Mesenchymal stem cell (in vitro differentiated cells and primary cell): ENCODE measurements at regions not wholly inside any gene's neighbourhood (a gene's known extent, or its start where the extent isn't known, plus 50 kb on each side); places are given as distances from the start of the nearest gene placed in this dataset.

Experiments used
- DNase-seq: peaks from one replicate; pipeline ENCODE4 v3.0.0-alpha.2; 2013
- H2AFZ ChIP-seq: one replicate; pipeline ENCODE4 v1.6.1; 2013; ENCODE audit warnings: low read depth, mild to moderate bottlenecking, control low read depth, inconsistent platforms, low read length, moderate library complexity
- H2AK5ac ChIP-seq: 2 replicates; pipeline ENCODE4 v1.6.1; 2013; ENCODE audit warnings: low read length, moderate library complexity, mild to moderate bottlenecking, inconsistent platforms; ENCODE audit not compliant: severe bottlenecking
- H2BK120ac ChIP-seq: one replicate; pipeline ENCODE4 v1.6.1; 2013; ENCODE audit warnings: low read depth, mild to moderate bottlenecking, inconsistent platforms, low read length, moderate library complexity
- H2BK12ac ChIP-seq, 2 experiments: one replicate each; pipeline ENCODE4 v1.6.1; 2013; ENCODE audit warnings: inconsistent platforms in 2 of 2, low read length in 2 of 2, mild to moderate bottlenecking in 2 of 2, moderate library complexity in 2 of 2, control low read depth in 1 of 2
- H2BK15ac ChIP-seq: one replicate; pipeline ENCODE4 v1.6.1; 2013; ENCODE audit warnings: mild to moderate bottlenecking, low read depth, inconsistent platforms; ENCODE audit not compliant: poor library complexity, severe bottlenecking
- H2BK5ac ChIP-seq: 2 replicates; pipeline ENCODE4 v1.6.1; 2013; ENCODE audit warnings: low read depth, mild to moderate bottlenecking, low read length, control low read depth, inconsistent platforms; ENCODE audit not compliant: poor library complexity, severe bottlenecking
- H3K14ac ChIP-seq, 2 experiments: one replicate each; pipeline ENCODE4 v1.6.1; 2013; ENCODE audit warnings: inconsistent platforms in 2 of 2, low read length in 2 of 2, control low read depth in 1 of 2, mild to moderate bottlenecking in 1 of 2, moderate library complexity in 1 of 2
- H3K18ac ChIP-seq, 2 experiments: one replicate each; pipeline ENCODE4 v1.6.1; 2013; ENCODE audit warnings: inconsistent platforms in 2 of 2, low read length in 2 of 2, control low read depth in 1 of 2, low read depth in 1 of 2, mild to moderate bottlenecking in 1 of 2
- H3K23ac ChIP-seq, 2 experiments: one replicate each; pipeline ENCODE4 v1.6.1; 2013; ENCODE audit warnings: inconsistent platforms in 2 of 2, low read length in 2 of 2, mild to moderate bottlenecking in 2 of 2, moderate library complexity in 2 of 2, control low read depth in 1 of 2
- H3K27ac ChIP-seq: 2 replicates; pipeline ENCODE4 v1.5.1; 2013; ENCODE audit warnings: mild to moderate bottlenecking, moderate library complexity, low read length, control low read depth, inconsistent platforms; ENCODE audit not compliant: poor library complexity, severe bottlenecking
- H3K27me3 ChIP-seq, 2 experiments: 2 replicates each; pipeline versions ENCODE4 v1.6.1 to v1.7.0; 2013; ENCODE audit warnings: low read length in 2 of 2, mild to moderate bottlenecking in 2 of 2, moderate library complexity in 2 of 2, control low read depth in 1 of 2, inconsistent platforms in 1 of 2; ENCODE audit not compliant: control insufficient read depth in 1 of 2, insufficient read depth in 1 of 2
- H3K36me3 ChIP-seq, 2 experiments: 2 replicates each; pipeline versions ENCODE4 v1.6.1 to v1.7.0; 2013; ENCODE audit warnings: low read length in 2 of 2, control low read depth in 1 of 2, inconsistent platforms in 1 of 2, low read depth in 1 of 2, mild to moderate bottlenecking in 1 of 2; ENCODE audit not compliant: insufficient read depth in 2 of 2, control insufficient read depth in 1 of 2
- H3K4ac ChIP-seq, 2 experiments: one replicate each; pipeline ENCODE4 v1.6.1; 2013; ENCODE audit warnings: inconsistent platforms in 2 of 2, low read length in 2 of 2, mild to moderate bottlenecking in 2 of 2, moderate library complexity in 2 of 2, control low read depth in 1 of 2, low read depth in 1 of 2
- H3K4me1 ChIP-seq: 2 replicates; pipeline ENCODE4 v1.6.1; 2013; ENCODE audit warnings: low read depth, low read length, control low read depth; ENCODE audit not compliant: control insufficient read depth, insufficient read depth
- H3K4me2 ChIP-seq: 2 replicates; pipeline ENCODE4 v1.6.1; 2013; ENCODE audit warnings: low read length, mild to moderate bottlenecking, inconsistent platforms; ENCODE audit not compliant: poor library complexity, severe bottlenecking
- H3K4me3 ChIP-seq, 2 experiments: 2 replicates each; pipeline versions ENCODE4 v1.5.1 to v1.7.0; 2013; ENCODE audit warnings: low read length in 2 of 2, mild to moderate bottlenecking in 2 of 2, control low read depth in 1 of 2, low read depth in 1 of 2; ENCODE audit not compliant: insufficient read depth in 1 of 2
- H3K79me1 ChIP-seq: replicated peaks from 2 replicates; pipeline ENCODE4 v1.6.1; 2013; ENCODE audit warnings: mild to moderate bottlenecking, control low read depth, low read length, inconsistent platforms; ENCODE audit not compliant: poor library complexity, severe bottlenecking
- H3K9ac ChIP-seq: 2 replicates; pipeline ENCODE4 v1.7.0; 2013; ENCODE audit warnings: mild to moderate bottlenecking, low read length, moderate library complexity
- H3K9me3 ChIP-seq: 2 replicates; pipeline ENCODE4 v1.7.0; 2013; ENCODE audit warnings: mild to moderate bottlenecking, low read length; ENCODE audit not compliant: control insufficient read depth
- H4K8ac ChIP-seq: one replicate; pipeline ENCODE4 v1.6.1; 2013; ENCODE audit warnings: inconsistent platforms, mild to moderate bottlenecking, low read length, moderate library complexity
- H4K91ac ChIP-seq: one replicate; pipeline ENCODE4 v1.6.1; 2013; ENCODE audit warnings: mild to moderate bottlenecking, low read length, inconsistent platforms
- WGBS: methylation state at CpG from one replicate; pipeline ENCODE4 v1.1.7; 2013; ENCODE audit warnings: mixed read lengths; 5-methylcytosine and 5-hydroxymethylcytosine counted together

- no peak for DNase-seq
- Histone ChIP-seq H3K4me3 (no peak overlapping the region), H2BK12ac (no peak overlapping the region), H3K14ac (no peak overlapping the region), H3K27me3 (no peaks in the 10 kb centered on the region), H3K4me1 (no peaks in the 10 kb centered on the region), H3K18ac (no peak overlapping the region), H2BK120ac (no peak overlapping the region), H3K9ac (no peak overlapping the region), H2BK5ac (no peak overlapping the region), H3K4me2 (no peak overlapping the region), H3K9me3 (no peaks in the 10 kb centered on the region), H2BK15ac (no peak overlapping the region), H2AK5ac (no peak overlapping the region), H3K27ac (no peak overlapping the region), H3K23ac (no peak overlapping the region), H2AFZ (no peak overlapping the region), H3K79me1 (no peaks in the 10 kb centered on the region), H4K91ac (no peak overlapping the region), H3K4ac (no peak overlapping the region), H4K8ac (no peak overlapping the region), H3K36me3 (no peaks in the 10 kb centered on the region)
- 100% methylated on average over 1 of the region's 2 CpGs for WGBS
Observed at GRCh38 chr16:65789161-65789945, 577.1 kb upstream of the CDH5 start.

- no peak overlapping the region for H3K9ac ChIP-seq
- H3K36me3 ChIP-seq = no peaks in the 10 kb centered on the region
- 96% methylated on average over 3 of the region's 4 CpGs for WGBS
- H4K91ac ChIP-seq = no peak overlapping the region
- no peak overlapping the region for H3K4ac ChIP-seq
- H3K9me3 ChIP-seq = no peaks in the 10 kb centered on the region
- no peak overlapping the region for H3K4me3 ChIP-seq
- DNase-seq = no peak
- H2BK5ac ChIP-seq = no peak overlapping the region
- H2AFZ ChIP-seq = no peak overlapping the region
- H3K79me1 ChIP-seq = no peaks in the 10 kb centered on the region
- H3K27ac ChIP-seq = no peak overlapping the region
- H2AK5ac ChIP-seq = no peak overlapping the region
- no peak overlapping the region for H2BK15ac ChIP-seq
- no peak overlapping the region for H2BK12ac ChIP-seq
- H2BK120ac ChIP-seq = no peak overlapping the region
- no peaks in the 10 kb centered on the region for H3K27me3 ChIP-seq
- H3K14ac ChIP-seq = no peak overlapping the region
- H3K18ac ChIP-seq = no peak overlapping the region
- no peak overlapping the region for H3K4me2 ChIP-seq
- no peak overlapping the region for H3K23ac ChIP-seq
- H4K8ac ChIP-seq = no peak overlapping the region
- no peaks in the 10 kb centered on the region for H3K4me1 ChIP-seq
Observed at GRCh38 chr16:65788434-65789140, 577.9 kb upstream of the CDH5 start.

GRCh38 chr16:65787921-65788320 lies 578.6 kb upstream of the CDH5 start:
- H3K4me1 ChIP-seq = no peaks in the 10 kb centered on the region
- no peaks in the 10 kb centered on the region for H3K79me1 ChIP-seq
- no peak overlapping the region for H4K8ac ChIP-seq
- H3K9me3 ChIP-seq = no peaks in the 10 kb centered on the region
- H3K4ac ChIP-seq = no peak overlapping the region
- H4K91ac ChIP-seq = no peak overlapping the region
- DNase-seq = no peak
- no peak overlapping the region for H2AK5ac ChIP-seq
- H2AFZ ChIP-seq = no peak overlapping the region
- H3K4me3 ChIP-seq = no peak overlapping the region
- H3K4me2 ChIP-seq = no peak overlapping the region
- H3K18ac ChIP-seq = no peak overlapping the region
- no peak overlapping the region for H2BK12ac ChIP-seq
- H3K27me3 ChIP-seq = no peaks in the 10 kb centered on the region
- H2BK15ac ChIP-seq = no peak overlapping the region
- H3K23ac ChIP-seq = no peak overlapping the region
- 93% methylated on average over 10 of the region's 11 CpGs for WGBS
- H3K14ac ChIP-seq = no peak overlapping the region
- H3K36me3 ChIP-seq = no peaks in the 10 kb centered on the region
- H2BK120ac ChIP-seq = no peak overlapping the region
- no peak overlapping the region for H3K9ac ChIP-seq
- no peak overlapping the region for H3K27ac ChIP-seq
- H2BK5ac ChIP-seq = no peak overlapping the region

GRCh38 chr16:65786916-65787315 lies 579.6 kb upstream of the CDH5 start:
- WGBS = 46% methylated on average over 4 of the region's 5 CpGs
- H3K9ac ChIP-seq = no peak overlapping the region
- H3K14ac ChIP-seq = no peak overlapping the region
- no peak overlapping the region for H2BK12ac ChIP-seq
- H3K23ac ChIP-seq = no peak overlapping the region
- H4K8ac ChIP-seq = no peak overlapping the region
- H3K4me2 ChIP-seq = no peak overlapping the region
- no peaks in the 10 kb centered on the region for H3K79me1 ChIP-seq
- DNase-seq = no peak
- H4K91ac ChIP-seq = no peak overlapping the region
- no peak overlapping the region for H3K4me3 ChIP-seq
- no peak overlapping the region for H3K4ac ChIP-seq
- H3K9me3 ChIP-seq = no peaks in the 10 kb centered on the region
- H3K18ac ChIP-seq = no peak overlapping the region
- H3K27ac ChIP-seq = no peak overlapping the region
- no peaks in the 10 kb centered on the region for H3K27me3 ChIP-seq
- H2BK15ac ChIP-seq = no peak overlapping the region
- no peak overlapping the region for H2AK5ac ChIP-seq
- no peaks in the 10 kb centered on the region for H3K4me1 ChIP-seq
- no peaks in the 10 kb centered on the region for H3K36me3 ChIP-seq
- no peak overlapping the region for H2AFZ ChIP-seq
- H2BK120ac ChIP-seq = no peak overlapping the region
- H2BK5ac ChIP-seq = no peak overlapping the region
